OCI-LY3 (cell line): ENCODE measurements at regions not wholly inside any gene's neighbourhood (a gene's known extent, or its start where the extent isn't known, plus 50 kb on each side); places are given as distances from the start of the nearest gene placed in this dataset.

ENCODE experiments used
- H2AFZ ChIP-seq: fragments of 200-600, 300-600 bp; shearing (Covaris generic); 2 replicates; pipeline ENCODE4 v1.6.0; 2014; ENCODE audit warnings: antibody characterized with exemption, low read depth, low read length
- H3K27ac ChIP-seq: fragments of 200-600, 300-600 bp; sonication (generic); 2 replicates; pipeline ENCODE4 v1.5.1; 2014; ENCODE audit warnings: mild to moderate bottlenecking, low read length, moderate library complexity, mixed read lengths
- H3K27me3 ChIP-seq: fragments of 200-600, 300-600 bp; sonication (generic); 2 replicates; pipeline ENCODE4 v1.6.1; 2014; ENCODE audit warnings: low read depth, low read length, mixed read lengths
- H3K36me3 ChIP-seq: fragments of 200-600, 300-600 bp; sonication (generic); replicated peaks from 2 replicates; pipeline ENCODE3; 2014; ENCODE audit warnings: low read depth, low read length, mixed read lengths
- H3K4me1 ChIP-seq: fragments of 300-600, 200-600 bp; sonication (generic); 2 replicates; pipeline ENCODE4 v1.6.1; 2014; ENCODE audit warnings: low read length, mixed read lengths
- H3K4me2 ChIP-seq: fragments of 200-600, 300-600 bp; sonication (generic); 2 replicates; pipeline ENCODE4 v1.6.1; 2014; ENCODE audit warnings: low read length, mixed read lengths
- H3K4me3 ChIP-seq: fragments of 300-600, 200-600 bp; sonication (generic); 2 replicates; pipeline ENCODE4 v1.5.1; 2014; ENCODE audit warnings: antibody characterized with exemption, mild to moderate bottlenecking, low read length, moderate library complexity
- H3K79me2 ChIP-seq: fragments of 300-600, 200-600 bp; shearing (Covaris generic); 2 replicates; pipeline ENCODE4 v1.6.1; 2014; ENCODE audit warnings: mild to moderate bottlenecking, low read length, mixed read lengths
- H3K9ac ChIP-seq: fragments of 300-600, 200-600 bp; shearing (Covaris generic); 2 replicates; pipeline ENCODE4 v1.6.0; 2014; ENCODE audit warnings: mild to moderate bottlenecking, low read length, moderate library complexity
- H3K9me3 ChIP-seq: fragments of 200-600, 300-600 bp; shearing (Covaris generic); 2 replicates; pipeline ENCODE4 v1.6.1; 2014; ENCODE audit warnings: low read length, mixed read lengths; ENCODE audit not compliant: insufficient read depth
- H4K20me1 ChIP-seq: fragments of 200-600, 300-600 bp; sonication (generic); 2 replicates; pipeline ENCODE4 v1.6.1; 2016; ENCODE audit warnings: low read length, mixed read lengths; ENCODE audit not compliant: insufficient read depth
- EZH2phosphoT487 ChIP-seq: fragments of 200-600 bp; shearing (Covaris generic); IDR thresholded peaks from 2 replicates; pipeline ENCODE4 v1.6.1; 2018; ENCODE audit warnings: antibody characterized with exemption, mixed run types, low read depth
- TF ChIP-seq, protein P1 (sequence below): fragments of 200-600, 300-600 bp; sonication (generic); IDR thresholded peaks from 2 replicates; pipeline ENCODE4 v1.5.1; 2014; ENCODE audit warnings: antibody characterized with exemption, low read length, low read depth

DNA sequence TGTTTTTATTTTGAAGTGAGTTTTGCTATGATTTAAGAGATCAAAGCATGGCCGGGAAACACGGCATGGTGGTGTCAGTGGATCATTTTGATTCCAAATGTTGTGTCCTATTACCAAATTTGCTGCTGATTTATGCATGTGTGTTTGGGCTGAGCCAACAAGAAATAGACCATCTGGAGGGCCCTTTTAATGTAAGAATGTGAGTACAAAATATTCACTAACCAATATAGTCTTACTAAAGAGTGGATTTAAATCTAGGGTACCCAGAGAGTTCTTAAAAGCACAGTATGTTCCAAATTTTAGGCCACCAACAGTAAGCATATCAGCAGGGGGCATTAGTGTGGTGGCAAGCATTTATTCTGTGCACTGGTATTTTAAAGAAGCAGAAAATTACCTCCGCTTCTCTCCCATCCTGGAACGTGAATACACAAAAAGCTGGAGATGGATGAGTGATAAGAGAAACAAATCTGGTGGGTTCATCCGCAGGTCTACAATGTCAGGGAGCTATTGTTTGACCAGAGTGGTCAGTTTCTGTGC lies 444.4 kb upstream of the IGFBP7 start:
- Histone ChIP-seq H3K27me3 (no peaks in the 10 kb centered on the region), H3K9ac (no peak overlapping the region), H3K36me3 (no peaks in the 10 kb centered on the region), H3K4me2 (no peak overlapping the region), H4K20me1 (no peaks in the 10 kb centered on the region), H2AFZ (no peak overlapping the region), H3K9me3 (no peaks in the 10 kb centered on the region), H3K79me2 (no peaks in the 10 kb centered on the region), H3K27ac (no peak overlapping the region), H3K4me3 (no peak overlapping the region), H3K4me1 (no peaks in the 10 kb centered on the region)
- no peak for TF ChIP-seq EZH2phosphoT487
- TF ChIP-seq, protein P1, sequence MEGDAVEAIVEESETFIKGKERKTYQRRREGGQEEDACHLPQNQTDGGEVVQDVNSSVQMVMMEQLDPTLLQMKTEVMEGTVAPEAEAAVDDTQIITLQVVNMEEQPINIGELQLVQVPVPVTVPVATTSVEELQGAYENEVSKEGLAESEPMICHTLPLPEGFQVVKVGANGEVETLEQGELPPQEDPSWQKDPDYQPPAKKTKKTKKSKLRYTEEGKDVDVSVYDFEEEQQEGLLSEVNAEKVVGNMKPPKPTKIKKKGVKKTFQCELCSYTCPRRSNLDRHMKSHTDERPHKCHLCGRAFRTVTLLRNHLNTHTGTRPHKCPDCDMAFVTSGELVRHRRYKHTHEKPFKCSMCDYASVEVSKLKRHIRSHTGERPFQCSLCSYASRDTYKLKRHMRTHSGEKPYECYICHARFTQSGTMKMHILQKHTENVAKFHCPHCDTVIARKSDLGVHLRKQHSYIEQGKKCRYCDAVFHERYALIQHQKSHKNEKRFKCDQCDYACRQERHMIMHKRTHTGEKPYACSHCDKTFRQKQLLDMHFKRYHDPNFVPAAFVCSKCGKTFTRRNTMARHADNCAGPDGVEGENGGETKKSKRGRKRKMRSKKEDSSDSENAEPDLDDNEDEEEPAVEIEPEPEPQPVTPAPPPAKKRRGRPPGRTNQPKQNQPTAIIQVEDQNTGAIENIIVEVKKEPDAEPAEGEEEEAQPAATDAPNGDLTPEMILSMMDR = peak; percentile 12; the same call in 1 of the 2 replicates

DNA sequence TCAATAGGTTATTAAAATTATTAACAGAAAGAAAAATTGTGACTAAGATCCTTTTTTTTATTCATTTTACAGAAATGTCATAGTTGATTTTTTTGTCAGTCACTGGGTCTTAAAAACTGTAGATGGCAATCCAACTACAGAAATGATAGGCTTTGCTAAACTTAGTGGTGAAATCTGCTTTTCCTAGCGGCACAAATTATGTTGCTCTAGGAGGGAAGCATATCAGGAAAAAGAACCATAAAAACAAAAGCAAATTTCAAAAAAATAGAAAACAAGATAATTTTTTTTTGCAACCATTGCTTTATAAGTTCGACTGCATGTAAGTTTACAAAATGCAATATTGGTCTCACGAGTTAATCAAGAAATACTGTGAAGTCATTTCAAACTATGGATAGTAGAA lies 443.5 kb upstream of the IGFBP7 start:
- H3K9ac ChIP-seq = no peak overlapping the region
- no peak overlapping the region for H3K27ac ChIP-seq
- no peak overlapping the region for H3K4me2 ChIP-seq
- H4K20me1 ChIP-seq = no peaks in the 10 kb centered on the region
- no peaks in the 10 kb centered on the region for H3K4me1 ChIP-seq
- no peaks in the 10 kb centered on the region for H3K9me3 ChIP-seq
- H3K36me3 ChIP-seq = no peaks in the 10 kb centered on the region
- H2AFZ ChIP-seq = no peak overlapping the region
- no peaks in the 10 kb centered on the region for H3K27me3 ChIP-seq
- no peak overlapping the region for H3K4me3 ChIP-seq
- no peaks in the 10 kb centered on the region for H3K79me2 ChIP-seq
- TF ChIP-seq EZH2phosphoT487 = no peak
- TF ChIP-seq, protein P1 = peak; percentile 33; the same call in 1 of the 2 replicates

DNA sequence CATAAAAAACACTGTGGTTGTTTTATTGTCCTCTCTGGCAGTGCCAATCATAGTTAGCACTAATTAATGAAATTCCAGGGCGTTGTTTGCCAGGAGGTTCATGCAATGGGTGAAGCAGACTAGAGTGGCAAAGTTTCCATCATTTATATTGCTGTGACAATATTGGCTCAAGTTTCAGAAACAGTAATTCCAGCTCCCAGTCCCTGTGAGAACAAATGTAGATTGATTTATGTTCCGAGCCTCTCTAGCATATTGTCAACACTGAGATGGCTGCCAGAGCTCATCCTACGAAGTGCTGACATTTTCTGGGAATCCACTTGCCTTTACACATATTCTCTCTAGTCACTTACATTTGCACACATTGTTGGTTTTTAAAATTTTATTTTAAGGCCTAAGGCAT lies 440.0 kb upstream of the IGFBP7 start:
- Histone ChIP-seq H3K27me3 (no peaks in the 10 kb centered on the region), H4K20me1 (no peaks in the 10 kb centered on the region), H3K9me3 (no peaks in the 10 kb centered on the region), H3K27ac (no peak overlapping the region), H3K36me3 (no peaks in the 10 kb centered on the region), H3K4me1 (no peaks in the 10 kb centered on the region), H2AFZ (no peak overlapping the region), H3K9ac (no peak overlapping the region), H3K4me2 (no peak overlapping the region), H3K4me3 (no peak overlapping the region), H3K79me2 (no peaks in the 10 kb centered on the region)
- TF ChIP-seq, protein P1 = no peak
- TF ChIP-seq EZH2phosphoT487 = no peak

DNA sequence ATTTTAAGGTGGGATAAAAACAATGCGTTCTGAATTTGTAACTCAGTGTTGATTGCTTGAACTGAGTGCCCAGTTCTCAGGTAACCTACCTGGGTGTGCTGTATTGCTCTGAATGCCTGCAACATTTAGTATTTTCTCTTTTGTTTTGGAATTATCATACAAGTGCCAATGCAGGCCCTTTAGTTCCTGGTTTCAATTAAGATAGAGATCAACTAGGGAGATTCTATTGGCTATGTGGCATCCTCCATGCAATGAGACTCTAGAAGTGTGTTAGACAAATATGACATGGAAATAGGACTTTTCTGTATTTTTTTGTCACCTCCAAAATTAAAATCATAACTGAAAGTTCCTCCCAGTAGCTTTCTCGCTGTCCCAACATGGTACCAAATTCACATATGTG lies 438.7 kb upstream of the IGFBP7 start:
- no peaks in the 10 kb centered on the region for H3K4me1 ChIP-seq
- no peaks in the 10 kb centered on the region for H4K20me1 ChIP-seq
- no peaks in the 10 kb centered on the region for H3K27me3 ChIP-seq
- no peak overlapping the region for H3K27ac ChIP-seq
- H3K36me3 ChIP-seq = no peaks in the 10 kb centered on the region
- no peak overlapping the region for H3K4me2 ChIP-seq
- no peak overlapping the region for H3K4me3 ChIP-seq
- TF ChIP-seq, protein P1 = no peak
- no peak for TF ChIP-seq EZH2phosphoT487
- H3K9ac ChIP-seq = no peak overlapping the region
- H3K9me3 ChIP-seq = no peaks in the 10 kb centered on the region
- H2AFZ ChIP-seq = no peak overlapping the region
- H3K79me2 ChIP-seq = no peaks in the 10 kb centered on the region
